MCF 10A (cell line): ENCODE measurements at regions not wholly inside any gene's neighbourhood (a gene's known extent, or its start where the extent isn't known, plus 50 kb on each side); places are given as distances from the start of the nearest gene placed in this dataset.
"Not testable (repeated sequence)": the region's sequence is repeated elsewhere in the genome, so short reads cannot be mapped to it uniquely, and the experiment has no call there.

Experiments
- BruUV-seq: library from RNA; stranded (reverse); fragments of 400-500 nt; replicated peaks from 2 replicates; lab custom pipeline; 2021; lab: Mats Ljungman, UMichigan
- CTCF ChIA-PET: fragments of 300-600 bp; sonication (Branson Sonifier 250); formaldehyde crosslinking; extraction: SDS; loops from one replicate; lab custom pipeline; 2021; ENCODE audit warnings: antibody characterized with exemption, inconsistent platforms; lab: Yijun Ruan, JAX
- POLR2A ChIA-PET: fragments of 300-600, 350-650 bp; sonication (Branson Sonifier 250); formaldehyde crosslinking; extraction: SDS; loops from one replicate; lab custom pipeline; 2020; ENCODE audit warnings: antibody characterized with exemption, inconsistent platforms; lab: Yijun Ruan, JAX
- DNase-seq: peaks from one replicate; pipeline ENCODE4 v3.0.0-alpha.2; 2018; ENCODE audit not compliant: unreplicated experiment
- H3K27ac Mint-ChIP-seq: one replicate; pipeline ENCODE4 v1.8.0; 2022; ENCODE audit warnings: mild to moderate bottlenecking, low read depth, mixed read lengths; ENCODE audit not compliant: unreplicated experiment
- H3K27me3 Mint-ChIP-seq: one replicate; pipeline ENCODE4 v1.8.0; 2022; ENCODE audit warnings: mixed read lengths; ENCODE audit not compliant: insufficient read depth, unreplicated experiment
- H3K36me3 Mint-ChIP-seq: one replicate; pipeline ENCODE4 v1.8.0; 2022; ENCODE audit warnings: mild to moderate bottlenecking, moderate library complexity, mixed read lengths; ENCODE audit not compliant: insufficient read depth, unreplicated experiment
- H3K4me1 Mint-ChIP-seq: one replicate; pipeline ENCODE4 v1.8.0; 2022; ENCODE audit warnings: mixed read lengths; ENCODE audit not compliant: insufficient read depth, unreplicated experiment
- H3K4me3 Mint-ChIP-seq: one replicate; pipeline ENCODE4 v1.8.0; 2022; ENCODE audit warnings: mild to moderate bottlenecking, moderate library complexity, mixed read lengths; ENCODE audit not compliant: unreplicated experiment
- H3K9me3 Mint-ChIP-seq: one replicate; pipeline ENCODE4 v1.8.0; 2022; ENCODE audit warnings: mixed read lengths; ENCODE audit not compliant: unreplicated experiment
- CTCF ChIP-seq: fragments of 200-600 bp; IDR thresholded peaks from one replicate; pipeline ENCODE4 v1.8.0; 2022; ENCODE audit warnings: antibody characterized with exemption, mild to moderate bottlenecking; ENCODE audit not compliant: unreplicated experiment
- intact Hi-C: fragments of 100-400 bp; cut with micrococcal nuclease; formaldehyde crosslinking; loops from 2 replicates; pipeline ENCODE4 v1.14.1; 2022

GRCh38 chr4:131459430-131460101 lies 1689.5 kb upstream of the PCDH10 start:
- H3K36me3 Mint-ChIP-seq = no peaks in the 10 kb centered on the region
- ChIA-PET CTCF (interaction anchor here (0.6 kb wide), 1 partner anchor 333 kb away, joined by 3 read pairs; no protein-coding TSS in a partner anchor), POLR2A (no interaction called here)
- intact Hi-C loops = no loop called here
- no peak overlapping the region for H3K4me3 Mint-ChIP-seq
- no peak overlapping the region for H3K27ac Mint-ChIP-seq
- H3K9me3 Mint-ChIP-seq = no peaks in the 10 kb centered on the region
- no peaks in the 10 kb centered on the region for H3K27me3 Mint-ChIP-seq
- TF ChIP-seq CTCF = no peak
- DNase-seq = no peak
- H3K4me1 Mint-ChIP-seq = no peaks in the 10 kb centered on the region
- BruUV-seq = no TSS peak

- TF ChIP-seq CTCF = no peak
- no peaks in the 10 kb centered on the region for H3K4me1 Mint-ChIP-seq
- intact Hi-C loops = no loop called here
- no peaks in the 10 kb centered on the region for H3K36me3 Mint-ChIP-seq
- POLR2A ChIA-PET = no interaction called here
- DNase-seq = no peak
- no peaks in the 10 kb centered on the region for H3K27me3 Mint-ChIP-seq
- peaks cover 11% of the 10 kb centered on the region for H3K9me3 Mint-ChIP-seq
- CTCF ChIA-PET = no interaction called here
- no peak overlapping the region for H3K4me3 Mint-ChIP-seq
- H3K27ac Mint-ChIP-seq = no peak overlapping the region
- BruUV-seq = no TSS peak
Measured at GRCh38 chr4:131470360-131470759, 1678.7 kb upstream of the PCDH10 start.

DNA sequence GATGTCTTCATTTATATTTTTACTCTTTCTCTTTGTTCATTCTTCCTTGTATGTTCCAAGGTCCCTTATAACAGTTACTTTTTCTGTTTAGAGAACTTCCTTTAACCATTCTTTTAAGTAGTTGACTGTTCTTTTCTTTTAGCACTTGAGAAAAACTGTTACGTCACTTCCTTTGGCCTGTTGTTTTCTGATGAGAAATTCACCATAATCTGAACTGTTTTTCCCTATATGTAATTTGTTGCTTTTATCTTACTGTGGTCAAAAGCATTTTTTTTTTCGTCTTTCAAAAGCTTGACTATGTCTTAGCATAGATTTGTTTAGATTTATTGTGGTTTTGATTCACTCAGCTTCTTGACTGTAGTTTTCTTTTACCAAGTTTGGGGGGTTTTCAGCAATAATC lies 1660.3 kb upstream of the PCDH10 start:
- POLR2A ChIA-PET = no interaction called here

DNA sequence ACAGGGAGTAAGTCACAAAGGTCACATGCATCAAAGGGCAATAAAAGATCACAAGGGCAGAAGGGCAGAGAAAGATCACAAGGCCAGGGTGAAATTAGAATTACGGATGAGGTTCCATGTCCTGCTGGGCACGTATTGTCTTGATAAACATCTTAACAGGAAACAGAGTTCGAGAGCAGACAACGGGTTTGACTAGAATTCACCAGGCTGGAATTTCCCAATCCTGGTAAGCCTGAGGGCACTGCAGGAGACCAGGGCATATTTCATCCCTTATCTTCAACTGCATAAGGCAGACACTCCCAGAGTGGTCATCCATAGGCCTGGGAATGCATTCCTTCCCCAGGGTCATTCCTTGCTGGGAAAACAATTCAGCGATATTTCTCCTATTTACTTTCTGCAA lies 1652.9 kb upstream of the PCDH10 start:
- POLR2A ChIA-PET, CTCF ChIA-PET, H3K4me3 Mint-ChIP-seq, BruUV-seq, H3K9me3 Mint-ChIP-seq, H3K4me1 Mint-ChIP-seq, H3K36me3 Mint-ChIP-seq, H3K27me3 Mint-ChIP-seq, H3K27ac Mint-ChIP-seq, intact Hi-C loops, DNase-seq: not testable (repeated sequence)

More for the DNA sequence above, 1660.3 kb upstream of the PCDH10 start:
- Mint-ChIP-seq H3K27me3 (no peaks in the 10 kb centered on the region), H3K27ac (no peak overlapping the region), H3K4me3 (no peak overlapping the region), H3K4me1 (no peaks in the 10 kb centered on the region), H3K36me3 (peaks cover 6% of the 10 kb centered on the region), H3K9me3 (no peaks in the 10 kb centered on the region)
- DNase-seq = no peak
- intact Hi-C loops = no loop called here
- no peak for TF ChIP-seq CTCF
- CTCF ChIA-PET = no interaction called here
- no TSS peak for BruUV-seq
